ENCODE measurements at regions not wholly inside any gene's neighbourhood (a gene's known extent, or its start where the extent isn't known, plus 50 kb on each side); places are given as distances from the start of the nearest gene placed in this dataset.

DNA sequence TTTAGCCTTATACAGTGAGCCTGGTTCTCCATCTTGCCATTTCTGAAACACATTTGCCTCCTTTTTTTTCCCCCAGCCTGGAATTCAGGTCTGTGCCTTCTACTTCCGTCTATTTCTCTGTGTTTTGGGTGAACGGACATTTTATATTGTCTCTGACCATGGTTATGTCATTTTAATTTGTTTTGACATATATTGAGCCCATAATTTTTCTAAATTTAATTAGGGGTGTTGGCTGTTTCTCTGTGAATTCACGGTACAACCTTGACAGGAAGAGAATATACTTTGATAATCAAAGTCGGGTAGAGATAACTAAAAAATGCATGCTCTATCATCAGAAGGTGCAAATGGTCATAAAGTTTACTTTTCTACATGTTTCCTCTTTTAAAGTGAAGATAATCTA is 361.4 kb downstream of the VGLL3 start:
- TF ChIP-seq POLR2A (IDR thresholded peaks at IDR 0.05) (no peak), CTCF (IDR thresholded peaks at IDR 0.05) (no peak)
